OCI-LY3 (cell line): ENCODE measurements at regions not wholly inside any gene's neighbourhood (a gene's known extent, or its start where the extent isn't known, plus 50 kb on each side); places are given as distances from the start of the nearest gene placed in this dataset.
"Not testable (repeated sequence)": the region's sequence is repeated elsewhere in the genome, so short reads cannot be mapped to it uniquely, and the experiment has no call there.

ENCODE experiments used
- H2AFZ ChIP-seq: fragments of 200-600, 300-600 bp; shearing (Covaris generic); 2 replicates; pipeline ENCODE4 v1.6.0; 2014; ENCODE audit warnings: antibody characterized with exemption, low read depth, low read length
- H3K27ac ChIP-seq: fragments of 200-600, 300-600 bp; sonication (generic); 2 replicates; pipeline ENCODE4 v1.5.1; 2014; ENCODE audit warnings: mild to moderate bottlenecking, low read length, moderate library complexity, mixed read lengths
- H3K27me3 ChIP-seq: fragments of 200-600, 300-600 bp; sonication (generic); 2 replicates; pipeline ENCODE4 v1.6.1; 2014; ENCODE audit warnings: low read depth, low read length, mixed read lengths
- H3K36me3 ChIP-seq: fragments of 200-600, 300-600 bp; sonication (generic); replicated peaks from 2 replicates; pipeline ENCODE3; 2014; ENCODE audit warnings: low read depth, low read length, mixed read lengths
- H3K4me1 ChIP-seq: fragments of 300-600, 200-600 bp; sonication (generic); 2 replicates; pipeline ENCODE4 v1.6.1; 2014; ENCODE audit warnings: low read length, mixed read lengths
- H3K4me2 ChIP-seq: fragments of 200-600, 300-600 bp; sonication (generic); 2 replicates; pipeline ENCODE4 v1.6.1; 2014; ENCODE audit warnings: low read length, mixed read lengths
- H3K4me3 ChIP-seq: fragments of 300-600, 200-600 bp; sonication (generic); 2 replicates; pipeline ENCODE4 v1.5.1; 2014; ENCODE audit warnings: antibody characterized with exemption, mild to moderate bottlenecking, low read length, moderate library complexity
- H3K79me2 ChIP-seq: fragments of 300-600, 200-600 bp; shearing (Covaris generic); 2 replicates; pipeline ENCODE4 v1.6.1; 2014; ENCODE audit warnings: mild to moderate bottlenecking, low read length, mixed read lengths
- H3K9ac ChIP-seq: fragments of 300-600, 200-600 bp; shearing (Covaris generic); 2 replicates; pipeline ENCODE4 v1.6.0; 2014; ENCODE audit warnings: mild to moderate bottlenecking, low read length, moderate library complexity
- H3K9me3 ChIP-seq: fragments of 200-600, 300-600 bp; shearing (Covaris generic); 2 replicates; pipeline ENCODE4 v1.6.1; 2014; ENCODE audit warnings: low read length, mixed read lengths; ENCODE audit not compliant: insufficient read depth
- H4K20me1 ChIP-seq: fragments of 200-600, 300-600 bp; sonication (generic); 2 replicates; pipeline ENCODE4 v1.6.1; 2016; ENCODE audit warnings: low read length, mixed read lengths; ENCODE audit not compliant: insufficient read depth
- CTCF ChIP-seq: fragments of 200-600, 300-600 bp; sonication (generic); IDR thresholded peaks from 2 replicates; pipeline ENCODE4 v1.5.1; 2014; ENCODE audit warnings: antibody characterized with exemption, low read length, low read depth
- EZH2phosphoT487 ChIP-seq: fragments of 200-600 bp; shearing (Covaris generic); IDR thresholded peaks from 2 replicates; pipeline ENCODE4 v1.6.1; 2018; ENCODE audit warnings: antibody characterized with exemption, mixed run types, low read depth

GRCh38 chr5:12870872-12871539, 966.8 kb upstream of the CTNND2 start:
- no peaks in the 10 kb centered on the region for H4K20me1 ChIP-seq
- no peaks in the 10 kb centered on the region for H3K36me3 ChIP-seq
- no peak overlapping the region for H2AFZ ChIP-seq
- no peaks in the 10 kb centered on the region for H3K4me1 ChIP-seq
- no peak for TF ChIP-seq CTCF
- no peak for TF ChIP-seq EZH2phosphoT487
- no peaks in the 10 kb centered on the region for H3K79me2 ChIP-seq
- H3K27me3 ChIP-seq, result no peaks in the 10 kb centered on the region
- H3K27ac ChIP-seq, result no peak overlapping the region
- H3K9ac ChIP-seq, result no peak overlapping the region
- no peak overlapping the region for H3K4me2 ChIP-seq
- no peak overlapping the region for H3K4me3 ChIP-seq
- no peaks in the 10 kb centered on the region for H3K9me3 ChIP-seq

GRCh38 chr5:12865529-12865928, 961.3 kb upstream of the CTNND2 start:
- Histone ChIP-seq H3K9ac (no peak overlapping the region), H4K20me1 (no peaks in the 10 kb centered on the region), H2AFZ (no peak overlapping the region), H3K27me3 (no peaks in the 10 kb centered on the region), H3K4me1 (no peaks in the 10 kb centered on the region), H3K4me3 (no peak overlapping the region), H3K9me3 (no peaks in the 10 kb centered on the region), H3K27ac (no peak overlapping the region), H3K79me2 (no peaks in the 10 kb centered on the region), H3K4me2 (no peak overlapping the region), H3K36me3 (no peaks in the 10 kb centered on the region)
- TF ChIP-seq CTCF, result no peak
- no peak for TF ChIP-seq EZH2phosphoT487

- H2AFZ ChIP-seq, result no peak overlapping the region
- no peaks in the 10 kb centered on the region for H3K9me3 ChIP-seq
- no peaks in the 10 kb centered on the region for H4K20me1 ChIP-seq
- no peak overlapping the region for H3K4me3 ChIP-seq
- H3K36me3 ChIP-seq, result no peaks in the 10 kb centered on the region
- H3K27ac ChIP-seq, result no peak overlapping the region
- H3K9ac ChIP-seq, result no peak overlapping the region
- no peaks in the 10 kb centered on the region for H3K79me2 ChIP-seq
- H3K4me2 ChIP-seq, result no peak overlapping the region
- no peaks in the 10 kb centered on the region for H3K4me1 ChIP-seq
- TF ChIP-seq EZH2phosphoT487 (no peak), CTCF (no peak)
- no peaks in the 10 kb centered on the region for H3K27me3 ChIP-seq
Measured at GRCh38 chr5:12861886-12862654, 957.8 kb upstream of the CTNND2 start.

- H3K9me3 ChIP-seq, H4K20me1 ChIP-seq, H3K4me2 ChIP-seq, H3K27ac ChIP-seq, H3K27me3 ChIP-seq, H3K79me2 ChIP-seq, H3K9ac ChIP-seq, H3K4me3 ChIP-seq, H3K4me1 ChIP-seq, H3K36me3 ChIP-seq, H2AFZ ChIP-seq: not testable (repeated sequence)
Measured at GRCh38 chr5:12856105-12856504, 951.9 kb upstream of the CTNND2 start.
